ENCODE measurements at regions not wholly inside any gene's neighbourhood (a gene's known extent, or its start where the extent isn't known, plus 50 kb on each side); places are given as distances from the start of the nearest gene placed in this dataset.

DNA sequence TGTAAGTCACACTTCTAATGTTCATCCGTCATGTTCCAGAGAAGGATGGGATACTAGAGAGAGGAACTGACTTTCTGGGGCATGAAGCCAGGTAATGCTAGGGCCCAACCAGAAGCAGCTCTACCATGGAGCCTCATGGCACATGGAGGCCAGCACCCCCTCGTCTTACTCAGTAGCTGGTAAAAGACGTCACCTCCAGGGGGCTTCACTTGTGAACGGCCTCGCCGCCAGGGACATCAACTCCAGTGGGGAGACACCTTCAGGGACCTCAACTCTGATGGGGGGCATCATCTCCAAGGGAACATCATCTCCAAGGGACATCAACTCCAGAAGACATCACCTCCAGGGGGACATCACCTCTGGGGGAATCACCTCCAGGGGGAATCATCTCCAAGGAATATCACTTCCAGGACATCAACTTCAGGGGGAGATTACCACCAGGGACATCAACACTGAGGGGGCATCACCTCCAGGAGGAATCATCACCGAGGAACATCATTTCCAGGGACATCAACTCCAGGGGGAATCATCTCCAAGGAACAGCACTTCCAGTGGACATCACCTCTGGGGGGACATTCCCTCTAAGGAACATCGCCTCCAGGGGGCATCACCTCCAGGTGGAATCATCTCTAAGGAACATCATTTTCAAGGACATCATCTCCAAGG lies 168.4 kb downstream of the NDUFA10 start:
- no peak for DNase-seq
- intact Hi-C loops (cut with micrococcal nuclease; ENCODE audit: unreplicated experiment) = no loop called here
- Mint-ChIP-seq H3K27me3 (ENCODE audit: unreplicated experiment) (peaks cover 53% of the 10 kb centered on the region), H3K4me1 (ENCODE audit: low read depth, unreplicated experiment) (no peaks in the 10 kb centered on the region), H3K36me3 (ENCODE audit: insufficient read depth, unreplicated experiment) (no peaks in the 10 kb centered on the region), H3K9me3 (ENCODE audit: low read depth, unreplicated experiment) (no peaks in the 10 kb centered on the region), H3K27ac (ENCODE audit: unreplicated experiment) (no peak overlapping the region), H3K4me3 (ENCODE audit: low read depth, unreplicated experiment) (no peak overlapping the region)
- TF ChIP-seq, protein P1, sequence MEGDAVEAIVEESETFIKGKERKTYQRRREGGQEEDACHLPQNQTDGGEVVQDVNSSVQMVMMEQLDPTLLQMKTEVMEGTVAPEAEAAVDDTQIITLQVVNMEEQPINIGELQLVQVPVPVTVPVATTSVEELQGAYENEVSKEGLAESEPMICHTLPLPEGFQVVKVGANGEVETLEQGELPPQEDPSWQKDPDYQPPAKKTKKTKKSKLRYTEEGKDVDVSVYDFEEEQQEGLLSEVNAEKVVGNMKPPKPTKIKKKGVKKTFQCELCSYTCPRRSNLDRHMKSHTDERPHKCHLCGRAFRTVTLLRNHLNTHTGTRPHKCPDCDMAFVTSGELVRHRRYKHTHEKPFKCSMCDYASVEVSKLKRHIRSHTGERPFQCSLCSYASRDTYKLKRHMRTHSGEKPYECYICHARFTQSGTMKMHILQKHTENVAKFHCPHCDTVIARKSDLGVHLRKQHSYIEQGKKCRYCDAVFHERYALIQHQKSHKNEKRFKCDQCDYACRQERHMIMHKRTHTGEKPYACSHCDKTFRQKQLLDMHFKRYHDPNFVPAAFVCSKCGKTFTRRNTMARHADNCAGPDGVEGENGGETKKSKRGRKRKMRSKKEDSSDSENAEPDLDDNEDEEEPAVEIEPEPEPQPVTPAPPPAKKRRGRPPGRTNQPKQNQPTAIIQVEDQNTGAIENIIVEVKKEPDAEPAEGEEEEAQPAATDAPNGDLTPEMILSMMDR (IDR thresholded peaks at IDR 0.05; ENCODE audit: unreplicated experiment) = no peak
- CTCF ChIA-PET = no interaction called here
- no TSS peak for BruUV-seq (replicated peaks)

DNA sequence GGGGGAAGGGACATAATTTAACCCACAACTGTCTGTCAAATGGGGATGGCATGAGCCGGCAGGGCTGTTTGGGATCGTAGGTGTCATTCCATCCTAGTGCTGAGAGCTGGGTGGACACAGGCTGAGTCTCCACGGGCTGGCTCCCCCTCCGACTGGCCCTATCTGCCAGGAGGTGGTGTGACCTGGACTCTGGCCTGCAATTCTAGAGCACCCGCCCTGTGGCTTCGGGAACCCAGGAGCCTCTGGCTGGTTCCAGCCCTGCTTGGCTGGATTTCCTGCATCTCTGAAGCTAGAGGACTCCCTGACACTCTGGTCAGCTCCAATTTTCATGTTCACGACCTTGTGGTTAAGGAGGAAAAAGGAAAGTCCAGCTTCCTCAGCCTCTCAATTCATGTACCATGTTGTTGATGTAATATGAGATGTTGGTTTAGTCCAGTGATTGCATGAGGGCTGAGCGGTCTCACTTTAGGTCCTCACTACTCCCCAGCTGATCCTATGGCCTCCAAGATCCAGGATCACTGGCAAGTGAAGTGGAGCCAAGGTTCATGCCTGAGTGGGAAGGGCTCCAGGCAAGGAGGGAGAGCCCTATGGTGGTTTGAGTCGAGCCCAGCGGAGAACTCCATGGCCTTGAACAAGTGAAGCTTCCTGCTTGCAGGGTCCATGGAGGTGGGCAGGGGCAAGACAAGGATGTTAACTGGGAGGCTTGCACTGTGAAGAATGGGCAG lies 169.1 kb downstream of the NDUFA10 start:
- no peaks in the 10 kb centered on the region for H3K36me3 Mint-ChIP-seq (ENCODE audit: insufficient read depth, unreplicated experiment)
- no TSS peak for BruUV-seq (replicated peaks)
- TF ChIP-seq, protein P1 (IDR thresholded peaks at IDR 0.05; ENCODE audit: unreplicated experiment) = no peak

DNA sequence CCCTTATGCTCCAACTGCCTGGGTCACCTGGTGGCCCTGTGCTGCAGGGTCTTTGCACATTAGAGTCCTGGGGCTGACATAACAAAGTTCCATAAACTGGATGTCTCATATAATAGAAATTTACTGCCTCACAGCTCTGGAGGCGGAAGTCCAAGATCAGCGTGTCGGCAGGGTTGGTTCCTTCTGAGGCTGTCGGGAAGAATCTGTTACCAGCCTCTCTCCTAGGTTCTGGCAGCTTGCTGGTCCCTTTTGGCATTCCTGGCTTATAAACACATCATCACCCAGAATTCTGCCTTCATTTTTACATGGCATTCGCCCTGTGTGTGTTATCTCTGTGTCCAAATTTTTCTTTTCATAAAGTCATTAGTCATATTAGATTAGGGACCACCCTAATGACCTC lies 170.5 kb downstream of the NDUFA10 start:
- intact Hi-C loops (cut with micrococcal nuclease; ENCODE audit: unreplicated experiment) = no loop called here
- no TSS peak for BruUV-seq (replicated peaks)
- TF ChIP-seq, protein P1 (IDR thresholded peaks at IDR 0.05; ENCODE audit: unreplicated experiment) = no peak

More for the DNA sequence above, 169.1 kb downstream of the NDUFA10 start:
- Mint-ChIP-seq H3K4me3 (ENCODE audit: low read depth, unreplicated experiment) (no peak overlapping the region), H3K27me3 (ENCODE audit: unreplicated experiment) (peaks cover 46% of the 10 kb centered on the region), H3K9me3 (ENCODE audit: low read depth, unreplicated experiment) (no peaks in the 10 kb centered on the region), H3K27ac (ENCODE audit: unreplicated experiment) (no peak overlapping the region), H3K4me1 (ENCODE audit: low read depth, unreplicated experiment) (no peaks in the 10 kb centered on the region)
- CTCF ChIA-PET = no interaction called here
- DNase-seq = no peak
- intact Hi-C loops (cut with micrococcal nuclease; ENCODE audit: unreplicated experiment) = no loop called here

DNA sequence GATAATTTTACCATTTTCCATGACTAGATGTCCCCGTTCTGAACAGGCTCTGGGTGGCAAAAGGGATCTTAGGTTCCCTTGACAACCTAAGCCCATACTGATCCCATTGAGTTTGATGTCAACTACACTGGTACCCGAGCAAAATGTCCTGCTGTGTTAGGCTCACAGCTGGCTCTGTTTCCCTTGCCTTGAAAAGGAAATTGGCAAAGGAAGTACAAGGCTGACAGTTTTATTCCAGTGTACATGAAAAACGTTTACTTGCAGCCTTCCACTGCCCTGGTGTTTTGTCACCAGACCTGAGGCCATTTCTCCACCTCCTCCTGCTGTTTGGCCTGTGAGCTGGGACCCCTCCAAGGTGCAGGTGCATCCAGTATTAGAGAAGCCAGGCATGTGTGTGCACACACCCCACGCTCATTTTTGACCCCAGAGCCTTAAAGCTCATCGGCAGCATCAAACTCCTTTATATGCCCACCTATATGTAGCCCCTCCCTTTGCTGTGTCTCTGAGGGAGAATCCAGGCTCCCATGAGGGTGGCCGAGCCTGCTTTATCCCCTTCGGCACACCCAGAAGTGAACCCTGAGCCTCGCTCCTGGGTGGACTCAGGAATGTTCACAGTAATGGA lies 171.3 kb downstream of the NDUFA10 start:
- Mint-ChIP-seq H3K4me1 (ENCODE audit: low read depth, unreplicated experiment) (no peaks in the 10 kb centered on the region), H3K9me3 (ENCODE audit: low read depth, unreplicated experiment) (no peaks in the 10 kb centered on the region), H3K27ac (ENCODE audit: unreplicated experiment) (no peak overlapping the region), H3K27me3 (ENCODE audit: unreplicated experiment) (peaks cover 31% of the 10 kb centered on the region), H3K4me3 (ENCODE audit: low read depth, unreplicated experiment) (no peak overlapping the region), H3K36me3 (ENCODE audit: insufficient read depth, unreplicated experiment) (no peaks in the 10 kb centered on the region)
- CTCF ChIA-PET = interaction anchor here (0.5 to 0.7 kb wide), 2 partner anchors 10 to 465 kb away, joined by 3 to 4 read pairs; no protein-coding TSS in a partner anchor
- DNase-seq = no peak
- intact Hi-C loops (cut with micrococcal nuclease; ENCODE audit: unreplicated experiment) = no loop called here
- no TSS peak for BruUV-seq (replicated peaks)
- TF ChIP-seq, protein P1 (IDR thresholded peaks at IDR 0.05; ENCODE audit: unreplicated experiment) = no peak

More for the DNA sequence above, 170.5 kb downstream of the NDUFA10 start:
- no peak for DNase-seq
- CTCF ChIA-PET = no interaction called here
- Mint-ChIP-seq H3K27me3 (ENCODE audit: unreplicated experiment) (peaks cover 37% of the 10 kb centered on the region), H3K36me3 (ENCODE audit: insufficient read depth, unreplicated experiment) (no peaks in the 10 kb centered on the region), H3K27ac (ENCODE audit: unreplicated experiment) (no peak overlapping the region), H3K9me3 (ENCODE audit: low read depth, unreplicated experiment) (no peaks in the 10 kb centered on the region), H3K4me3 (ENCODE audit: low read depth, unreplicated experiment) (no peak overlapping the region), H3K4me1 (ENCODE audit: low read depth, unreplicated experiment) (no peaks in the 10 kb centered on the region)
